Smooth muscle cell (in vitro differentiated cells): ENCODE measurements at regions not wholly inside any gene's neighbourhood (a gene's known extent, or its start where the extent isn't known, plus 50 kb on each side); places are given as distances from the start of the nearest gene placed in this dataset.

Experiments
- DNase-seq: peaks from one replicate; lab custom pipeline; 2025; ENCODE audit not compliant: unreplicated experiment; lab: John Stamatoyannopoulos, UW
- H2AFZ ChIP-seq: fragments of 200-600 bp; sonication (generic); 2 replicates; pipeline ENCODE4 v1.6.0; 2016; ENCODE audit warnings: antibody characterized with exemption, low read depth, mild to moderate bottlenecking
- H3F3A ChIP-seq: fragments of 200-600 bp; sonication (generic); 2 replicates; pipeline ENCODE4 v1.6.0; 2017; ENCODE audit warnings: antibody characterized with exemption, low read depth
- H3K27ac ChIP-seq: fragments of 200-600 bp; sonication (generic); 2 replicates; pipeline ENCODE4 v1.5.1; 2016; ENCODE audit warnings: low read depth, mild to moderate bottlenecking
- H3K27me3 ChIP-seq: fragments of 200-600 bp; sonication (generic); 2 replicates; pipeline ENCODE4 v1.6.1; 2016; ENCODE audit warnings: low read depth, mild to moderate bottlenecking
- H3K36me3 ChIP-seq: fragments of 200-600 bp; sonication (generic); 2 replicates; pipeline ENCODE4 v1.5.1; 2016; ENCODE audit warnings: low read depth
- H3K4me1 ChIP-seq: fragments of 200-600 bp; sonication (generic); 2 replicates; pipeline ENCODE4 v1.5.1; 2016; ENCODE audit warnings: low read depth
- H3K4me2 ChIP-seq: fragments of 200-600 bp; sonication (generic); 2 replicates; pipeline ENCODE4 v1.6.0; 2016; ENCODE audit warnings: mild to moderate bottlenecking
- H3K4me3 ChIP-seq: fragments of 200-600 bp; sonication (generic); 2 replicates; pipeline ENCODE4 v1.5.1; 2016; ENCODE audit warnings: mild to moderate bottlenecking
- H3K79me2 ChIP-seq: fragments of 200-600 bp; sonication (generic); 2 replicates; pipeline ENCODE4 v1.6.0; 2016; ENCODE audit warnings: low read depth, mild to moderate bottlenecking
- H3K9ac ChIP-seq: fragments of 200-600 bp; sonication (generic); 2 replicates; pipeline ENCODE4 v1.6.0; 2016; ENCODE audit warnings: low read depth
- H3K9me3 ChIP-seq: fragments of 200-600 bp; sonication (generic); replicated peaks from 2 replicates; pipeline ENCODE4 v1.5.1; 2016; ENCODE audit warnings: low read depth
- H4K20me1 ChIP-seq: fragments of 200-600 bp; sonication (generic); 2 replicates; pipeline ENCODE4 v1.6.0; 2016; ENCODE audit warnings: low read depth
- CTCF ChIP-seq: fragments of 200-600 bp; sonication (generic); IDR thresholded peaks from 2 replicates; pipeline ENCODE4 v1.5.1; 2017; ENCODE audit warnings: borderline replicate concordance, mild to moderate bottlenecking, antibody characterized with exemption; ENCODE audit not compliant: insufficient read depth, poor library complexity, severe bottlenecking
- WGBS: methylation state at CpG from one replicate; pipeline ENCODE4 v1.1.7; 2016; ENCODE audit warnings: low lambda C conversion rate; 5-methylcytosine and 5-hydroxymethylcytosine counted together

GRCh38 chr11:86738568-86738967 is 61.8 kb upstream of the PRSS23 start:
- Histone ChIP-seq H3K4me2 (peak overlapping the region; percentile 0), H3K4me1 (peaks cover 26% of the 10 kb centered on the region), H3K9me3 (no peaks in the 10 kb centered on the region), H2AFZ (no peak overlapping the region), H3K79me2 (no peaks in the 10 kb centered on the region), H4K20me1 (no peaks in the 10 kb centered on the region), H3K27me3 (no peaks in the 10 kb centered on the region), H3K36me3 (no peaks in the 10 kb centered on the region), H3K27ac (no peak overlapping the region), H3F3A (peaks cover 27% of the 10 kb centered on the region), H3K9ac (no peak overlapping the region), H3K4me3 (no peak overlapping the region)
- TF ChIP-seq CTCF = no peak
- 58% methylated on average over 2 of the region's 2 CpGs for WGBS
- DNase-seq = no peak

- Histone ChIP-seq H3K27me3 (no peaks in the 10 kb centered on the region), H4K20me1 (no peaks in the 10 kb centered on the region), H3K27ac (peak overlapping the region; percentile 3), H3K36me3 (no peaks in the 10 kb centered on the region), H3K9me3 (no peaks in the 10 kb centered on the region), H3K4me1 (peaks cover 26% of the 10 kb centered on the region), H3K4me3 (no peak overlapping the region), H3K9ac (no peak overlapping the region), H3K4me2 (no peak overlapping the region), H3F3A (peaks cover 25% of the 10 kb centered on the region), H2AFZ (no peak overlapping the region), H3K79me2 (no peaks in the 10 kb centered on the region)
- TF ChIP-seq CTCF = no peak
- DNase-seq = no peak
Measured at GRCh38 chr11:86737737-86738136, 62.6 kb upstream of the PRSS23 start.

- no peak overlapping the region for H2AFZ ChIP-seq
- no peaks in the 10 kb centered on the region for H3K79me2 ChIP-seq
- H3K27me3 ChIP-seq = no peaks in the 10 kb centered on the region
- peaks cover 20% of the 10 kb centered on the region for H3F3A ChIP-seq
- peak overlapping the region; percentile 3 for H3K27ac ChIP-seq
- H3K4me3 ChIP-seq = no peak overlapping the region
- H3K4me2 ChIP-seq = no peak overlapping the region
- peaks cover 26% of the 10 kb centered on the region for H3K4me1 ChIP-seq
- no peaks in the 10 kb centered on the region for H4K20me1 ChIP-seq
- H3K9ac ChIP-seq = no peak overlapping the region
- H3K36me3 ChIP-seq = no peaks in the 10 kb centered on the region
- no peak for TF ChIP-seq CTCF
- no peaks in the 10 kb centered on the region for H3K9me3 ChIP-seq
- DNase-seq = no peak
Measured at GRCh38 chr11:86737230-86737629, 63.1 kb upstream of the PRSS23 start.

GRCh38 chr11:86736291-86737143 is 63.8 kb upstream of the PRSS23 start:
- Histone ChIP-seq H2AFZ (no peak overlapping the region), H3K4me2 (peak overlapping the region; percentile 57), H3K4me1 (peaks cover 23% of the 10 kb centered on the region), H4K20me1 (no peaks in the 10 kb centered on the region), H3K9me3 (no peaks in the 10 kb centered on the region), H3F3A (peaks cover 14% of the 10 kb centered on the region), H3K9ac (no peak overlapping the region), H3K4me3 (no peak overlapping the region), H3K36me3 (no peaks in the 10 kb centered on the region), H3K79me2 (no peaks in the 10 kb centered on the region), H3K27me3 (no peaks in the 10 kb centered on the region), H3K27ac (no peak overlapping the region)
- 76% methylated on average over 9 of the region's 9 CpGs for WGBS
- TF ChIP-seq CTCF = no peak
- no peak for DNase-seq
